ENCODE measurements at regions not wholly inside any gene's neighbourhood (a gene's known extent, or its start where the extent isn't known, plus 50 kb on each side); places are given as distances from the start of the nearest gene placed in this dataset.

GRCh38 chr13:73974051-73974450 is 160.2 kb downstream of the KLF12 start:
- Histone ChIP-seq H3K36me3 (ENCODE audit: control insufficient read depth, insufficient read depth, low read length) (no peaks in the 10 kb centered on the region), H3K27me3 (replicated peaks; ENCODE audit: control insufficient read depth, insufficient read depth, low read length) (no peaks in the 10 kb centered on the region), H3K4me3 (replicated peaks; ENCODE audit: low read depth, low read length) (no peak overlapping the region)
- TF ChIP-seq CTCF (IDR thresholded peaks at IDR 0.05; ENCODE audit: insufficient read depth, low read length, poor library complexity, severe bottlenecking) = no peak
- DNase-seq (ENCODE audit: extremely low read depth, insufficient read length) = no peak

GRCh38 chr13:73973156-73973555 is 161.0 kb downstream of the KLF12 start:
- no peak overlapping the region for H3K4me3 ChIP-seq (replicated peaks; ENCODE audit: low read depth, low read length)
- no peaks in the 10 kb centered on the region for H3K27me3 ChIP-seq (replicated peaks; ENCODE audit: control insufficient read depth, insufficient read depth, low read length)
- H3K36me3 ChIP-seq (ENCODE audit: control insufficient read depth, insufficient read depth, low read length) = no peaks in the 10 kb centered on the region
- TF ChIP-seq CTCF (IDR thresholded peaks at IDR 0.05; ENCODE audit: insufficient read depth, low read length, poor library complexity, severe bottlenecking) = no peak
- DNase-seq (ENCODE audit: extremely low read depth, insufficient read length) = no peak

GRCh38 chr13:73972545-73972944 is 161.7 kb downstream of the KLF12 start:
- Histone ChIP-seq H3K4me3 (replicated peaks; ENCODE audit: low read depth, low read length) (peak overlapping the region; percentile 34), H3K27me3 (replicated peaks; ENCODE audit: control insufficient read depth, insufficient read depth, low read length) (no peaks in the 10 kb centered on the region), H3K36me3 (ENCODE audit: control insufficient read depth, insufficient read depth, low read length) (no peaks in the 10 kb centered on the region)
- TF ChIP-seq CTCF (IDR thresholded peaks at IDR 0.05; ENCODE audit: insufficient read depth, low read length, poor library complexity, severe bottlenecking) = no peak
- DNase-seq (ENCODE audit: extremely low read depth, insufficient read length) = no peak

GRCh38 chr13:73971481-73971880 is 162.7 kb downstream of the KLF12 start:
- no peak for TF ChIP-seq CTCF (IDR thresholded peaks at IDR 0.05; ENCODE audit: insufficient read depth, low read length, poor library complexity, severe bottlenecking)
- no peak for DNase-seq (ENCODE audit: extremely low read depth, insufficient read length)
- Histone ChIP-seq H3K36me3 (ENCODE audit: control insufficient read depth, insufficient read depth, low read length) (no peaks in the 10 kb centered on the region), H3K4me3 (replicated peaks; ENCODE audit: low read depth, low read length) (no peak overlapping the region), H3K27me3 (replicated peaks; ENCODE audit: control insufficient read depth, insufficient read depth, low read length) (no peaks in the 10 kb centered on the region)

- no peak for TF ChIP-seq CTCF (IDR thresholded peaks at IDR 0.05; ENCODE audit: insufficient read depth, low read length, poor library complexity, severe bottlenecking)
- no peaks in the 10 kb centered on the region for H3K36me3 ChIP-seq (ENCODE audit: control insufficient read depth, insufficient read depth, low read length)
- H3K27me3 ChIP-seq (replicated peaks; ENCODE audit: control insufficient read depth, insufficient read depth, low read length) = no peaks in the 10 kb centered on the region
- no peak for DNase-seq (ENCODE audit: extremely low read depth, insufficient read length)
- no peak overlapping the region for H3K4me3 ChIP-seq (replicated peaks; ENCODE audit: low read depth, low read length)
Observed at GRCh38 chr13:73970421-73971055, 163.7 kb downstream of the KLF12 start.
